ENCODE measurements at regions not wholly inside any gene's neighbourhood (a gene's known extent, or its start where the extent isn't known, plus 50 kb on each side); places are given as distances from the start of the nearest gene placed in this dataset.

GRCh38 chr7:15889507-15889906 lies 203.0 kb upstream of the MEOX2 start:
- intact Hi-C loops (cut with micrococcal nuclease; ENCODE audit: unreplicated experiment) (no loop called here), in situ Hi-C loops (cut with HindIII; ENCODE audit: low pct_unique_long_range_greater_than_20kb, low sequenced_read_pairs) (no loop called here)
- Histone ChIP-seq H3K9me3 (ENCODE audit: control insufficient read depth, insufficient read depth, low read depth, low read length) (0 out of 2 replicates have a peak, but pooled peaks cover 3% of the 10 kb centered on the region), H3K36me3 (ENCODE audit: control insufficient read depth, insufficient read depth, low read length) (no peaks in the 10 kb centered on the region), H3K4me3 (ENCODE audit: low read depth in 2 of 2, low read length in 2 of 2) (no peak overlapping the region), H3K4me1 (ENCODE audit: control insufficient read depth, insufficient read depth, low read length) (no peaks in the 10 kb centered on the region), H3K27ac (ENCODE audit: low read length) (no peak overlapping the region), H3K27me3 (ENCODE audit: control insufficient read depth, insufficient read depth, low read length) (no peaks in the 10 kb centered on the region)
- ChIA-PET POLR2A (no interaction called here), CTCF (no interaction called here)
- BruUV-seq (replicated peaks): no TSS peak
- no peak for DNase-seq (ENCODE audit: low read depth, low spot score)
- no peak for TF ChIP-seq SIN3A (IDR thresholded peaks at IDR 0.05; ENCODE audit: borderline replicate concordance, insufficient read depth, low read depth, low read length)
- TF ChIP-seq REST (IDR thresholded peaks at IDR 0.05; ENCODE audit: insufficient read depth in 1 of 2, low read depth in 2 of 2, low read length in 1 of 2): no peak
- no peak for TF ChIP-seq TCF7L2 (IDR thresholded peaks at IDR 0.05; ENCODE audit: low read depth, low read length)
- no peak for TF ChIP-seq POLR2AphosphoS5 (IDR thresholded peaks at IDR 0.05; ENCODE audit: low read depth, low read length)
- peak; percentile 80; the same call in 1 of the 2 replicates for ATAC-seq

DNA sequence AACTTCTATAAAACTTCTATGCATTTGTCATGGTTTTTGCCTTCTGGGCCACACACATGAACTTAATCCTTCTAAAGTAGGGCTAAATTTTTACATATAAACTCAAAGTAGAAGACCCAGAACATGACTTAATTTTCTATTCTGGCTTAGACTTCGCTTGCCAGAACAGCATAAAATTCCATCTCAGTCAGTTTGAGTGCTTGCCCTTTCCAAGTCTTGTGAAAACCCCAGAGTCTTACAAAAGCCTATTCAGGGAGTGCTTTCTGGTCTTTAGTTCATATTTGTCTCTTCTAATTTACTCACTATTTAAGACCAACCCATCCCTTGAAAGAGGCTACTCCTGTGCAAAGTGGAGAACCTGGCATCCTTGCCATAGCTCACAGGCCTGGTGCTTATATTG lies 201.6 kb upstream of the MEOX2 start:
- no TSS peak for BruUV-seq (replicated peaks)
- no peak for DNase-seq (ENCODE audit: low read depth, low spot score)
- in situ Hi-C loops (cut with HindIII; ENCODE audit: low pct_unique_long_range_greater_than_20kb, low sequenced_read_pairs): no loop called here

More for the DNA sequence above, 201.6 kb upstream of the MEOX2 start:
- no peak for TF ChIP-seq REST (IDR thresholded peaks at IDR 0.05; ENCODE audit: insufficient read depth in 1 of 2, low read depth in 2 of 2, low read length in 1 of 2)
- Histone ChIP-seq H3K27ac (ENCODE audit: low read length) (no peak overlapping the region), H3K27me3 (ENCODE audit: control insufficient read depth, insufficient read depth, low read length) (no peaks in the 10 kb centered on the region), H3K9me3 (ENCODE audit: control insufficient read depth, insufficient read depth, low read depth, low read length) (no peaks in the 10 kb centered on the region), H3K36me3 (ENCODE audit: control insufficient read depth, insufficient read depth, low read length) (no peaks in the 10 kb centered on the region), H3K4me1 (ENCODE audit: control insufficient read depth, insufficient read depth, low read length) (no peaks in the 10 kb centered on the region), H3K4me3 (ENCODE audit: low read depth in 2 of 2, low read length in 2 of 2) (no peak overlapping the region)
- ChIA-PET CTCF (no interaction called here), POLR2A (no interaction called here)
- intact Hi-C loops (cut with micrococcal nuclease; ENCODE audit: unreplicated experiment): no loop called here
- no peak for ATAC-seq

Measured in Panc1 (cell line).